IMR-90 (cell line): ENCODE measurements at regions not wholly inside any gene's neighbourhood (a gene's known extent, or its start where the extent isn't known, plus 50 kb on each side); places are given as distances from the start of the nearest gene placed in this dataset.

Experiments
- ATAC-seq: fragments of 200-7000 bp; cut with Tn5 transposase; 2 replicates; pipeline ENCODE4 v1.9.1; 2020; ENCODE audit warnings: low read depth, mild to moderate bottlenecking, moderate library complexity
- BruUV-seq: library from RNA; stranded (reverse); fragments of 400-500 nt; replicated peaks from 2 replicates; lab custom pipeline; 2021; lab: Mats Ljungman, UMichigan
- CTCF ChIA-PET: fragments of 300-600 bp; formaldehyde crosslinking; extraction: SDS; loops from one replicate; lab custom pipeline; 2021; ENCODE audit warnings: antibody characterized with exemption; lab: Yijun Ruan, JAX
- POLR2A ChIA-PET: fragments of 300-600 bp; sonication (Branson Sonifier 250); formaldehyde crosslinking; loops from one replicate; lab custom pipeline; 2022; ENCODE audit warnings: antibody characterized with exemption; ENCODE audit not compliant: unreplicated experiment; lab: Charles Lee
- DNase-seq: peaks from one replicate; pipeline ENCODE4 v3.0.0; 2013
- H2AFZ ChIP-seq: replicated peaks from 2 replicates; pipeline ENCODE3; 2013; ENCODE audit warnings: low read length, mild to moderate bottlenecking; ENCODE audit not compliant: poor library complexity
- H2AK5ac ChIP-seq: 2 replicates; pipeline ENCODE4 v1.6.1; 2013; ENCODE audit warnings: low read depth, low read length, inconsistent platforms
- H2AK9ac ChIP-seq: replicated peaks from 2 replicates; pipeline ENCODE3; 2013; ENCODE audit warnings: mild to moderate bottlenecking, low read depth, low read length, moderate library complexity; ENCODE audit not compliant: poor library complexity
- H2BK120ac ChIP-seq: 2 replicates; pipeline ENCODE4 v1.6.1; 2013; ENCODE audit warnings: low read depth, low read length, inconsistent platforms
- H2BK15ac ChIP-seq: 3 replicates; pipeline ENCODE4 v1.6.1; 2013; ENCODE audit warnings: low read depth, low read length, inconsistent platforms
- H2BK20ac ChIP-seq: 2 replicates; pipeline ENCODE4 v1.6.1; 2013; ENCODE audit warnings: low read depth, mild to moderate bottlenecking, inconsistent platforms, low read length, moderate library complexity
- H2BK5ac ChIP-seq: 2 replicates; pipeline ENCODE4 v1.6.1; 2013; ENCODE audit warnings: mild to moderate bottlenecking, low read depth, low read length, inconsistent platforms; ENCODE audit not compliant: poor library complexity, severe bottlenecking
- H3K14ac ChIP-seq: replicated peaks from 2 replicates; pipeline ENCODE4 v1.6.1; 2013; ENCODE audit warnings: low read depth, low read length, inconsistent platforms
- H3K18ac ChIP-seq: 2 replicates; pipeline ENCODE4 v1.6.1; 2013; ENCODE audit warnings: low read depth, low read length, control low read depth
- H3K23ac ChIP-seq: 2 replicates; pipeline ENCODE4 v1.6.1; 2013; ENCODE audit warnings: low read depth, low read length, inconsistent platforms
- H3K27ac ChIP-seq: 2 replicates; pipeline ENCODE4 v1.5.1; 2013; ENCODE audit warnings: mild to moderate bottlenecking, control low read depth, low read length; ENCODE audit not compliant: insufficient read depth
- H3K27me3 ChIP-seq: 2 replicates; pipeline ENCODE4 v1.6.1; 2013; ENCODE audit warnings: low read length; ENCODE audit not compliant: control insufficient read depth, insufficient read depth
- H3K36me3 ChIP-seq: 2 replicates; pipeline ENCODE4 v1.6.1; 2013; ENCODE audit warnings: low read length, mixed read lengths; ENCODE audit not compliant: control insufficient read depth, insufficient read depth
- H3K4ac ChIP-seq: 2 replicates; pipeline ENCODE4 v1.6.1; 2013; ENCODE audit warnings: low read depth, low read length, inconsistent platforms
- H3K4me1 ChIP-seq: 2 replicates; pipeline ENCODE4 v1.6.1; 2013; ENCODE audit warnings: low read length, mixed read lengths; ENCODE audit not compliant: control insufficient read depth, insufficient read depth
- H3K4me2 ChIP-seq: 2 replicates; pipeline ENCODE4 v1.6.1; 2013; ENCODE audit warnings: low read depth, mild to moderate bottlenecking, control low read depth, low read length, moderate library complexity
- H3K4me3 ChIP-seq: 2 replicates; pipeline ENCODE4 v1.5.1; 2013; ENCODE audit warnings: low read depth, mild to moderate bottlenecking, control low read depth, low read length, moderate library complexity; ENCODE audit not compliant: insufficient read depth
- H3K56ac ChIP-seq: 2 replicates; pipeline ENCODE4 v1.6.1; 2013; ENCODE audit warnings: low read length, inconsistent platforms; ENCODE audit not compliant: insufficient read depth; ENCODE audit errors: extremely low read depth
- H3K79me1 ChIP-seq, 2 experiments: 2 replicates each; pipeline ENCODE4 v1.6.1; 2013; ENCODE audit warnings: low read length in 2 of 2, inconsistent platforms in 1 of 2, low read depth in 1 of 2
- H3K9ac ChIP-seq: 2 replicates; pipeline ENCODE4 v1.6.1; 2013; ENCODE audit warnings: low read depth, low read length, control low read depth
- H3K9me1 ChIP-seq: 2 replicates; pipeline ENCODE4 v1.6.1; 2013; ENCODE audit warnings: low read length, inconsistent platforms; ENCODE audit not compliant: insufficient read depth
- H3K9me3 ChIP-seq: 2 replicates; pipeline ENCODE4 v1.6.1; 2013; ENCODE audit warnings: low read length; ENCODE audit not compliant: control insufficient read depth, insufficient read depth
- H4K20me1 ChIP-seq: 2 replicates; pipeline ENCODE4 v1.6.1; 2013; ENCODE audit warnings: low read length, inconsistent platforms; ENCODE audit not compliant: insufficient read depth
- H4K5ac ChIP-seq: 2 replicates; pipeline ENCODE4 v1.6.1; 2013; ENCODE audit warnings: mild to moderate bottlenecking, low read depth, low read length, control low read depth
- H4K8ac ChIP-seq, 2 experiments: 2 replicates each; pipeline ENCODE4 v1.6.1; 2013; ENCODE audit warnings: low read depth in 2 of 2, low read length in 2 of 2, control low read depth in 1 of 2, inconsistent platforms in 1 of 2
- H4K91ac ChIP-seq: 2 replicates; pipeline ENCODE4 v1.6.1; 2013; ENCODE audit warnings: low read depth, low read length, inconsistent platforms; ENCODE audit not compliant: insufficient read depth
- BHLHE40 ChIP-seq: fragments of 150-350 bp; IDR thresholded peaks from 2 replicates; pipeline ENCODE4 v1.6.1; 2016; ENCODE audit warnings: mild to moderate bottlenecking, low read depth, low read length
- CEBPB ChIP-seq: IDR thresholded peaks from 2 replicates; pipeline ENCODE4 v1.6.1; 2012; ENCODE audit warnings: low read depth, low read length, improper control_type of control experiment
- CHD1 ChIP-seq: IDR thresholded peaks from 2 replicates; pipeline ENCODE4 v1.6.1; 2012; ENCODE audit warnings: low read depth, low read length, improper control_type of control experiment
- MAFK ChIP-seq: IDR thresholded peaks from 2 replicates; pipeline ENCODE4 v1.6.1; 2012; ENCODE audit warnings: low read depth, low read length, improper control_type of control experiment
- POLR2A ChIP-seq: IDR thresholded peaks from 2 replicates; pipeline ENCODE4 v1.6.1; 2012; ENCODE audit warnings: mild to moderate bottlenecking, low read depth, low read length
- RCOR1 ChIP-seq: IDR thresholded peaks from 2 replicates; pipeline ENCODE4 v1.6.1; 2012; ENCODE audit warnings: mild to moderate bottlenecking, low read length, improper control_type of control experiment; ENCODE audit not compliant: insufficient replicate concordance
- RFX5 ChIP-seq: IDR thresholded peaks from 2 replicates; pipeline ENCODE4 v1.8.0; 2012; ENCODE audit warnings: low read depth, mild to moderate bottlenecking, low read length, moderate library complexity
- USF2 ChIP-seq: fragments of 150-350 bp; IDR thresholded peaks from 2 replicates; pipeline ENCODE4 v1.6.1; 2017; ENCODE audit warnings: mild to moderate bottlenecking, antibody characterized with exemption, low read length, low read depth
- WGBS, 2 experiments: methylation state at CpG; one replicate each; pipeline versions ENCODE4 v1.1.5 to v1.1.7; 2013; ENCODE audit warnings: missing lambda C conversion rate in 2 of 2; ENCODE audit not compliant: insufficient read length in 1 of 2; ENCODE audit errors: extremely low coverage in 2 of 2; 5-methylcytosine and 5-hydroxymethylcytosine counted together
- dilution Hi-C: fragments of 300-500 bp; cut with HindIII; formaldehyde crosslinking; loops from one replicate; pipeline ENCODE4 v1.14.3; 2018; ENCODE audit warnings: low sequenced_read_pairs; ENCODE audit not compliant: unreplicated experiment
- in situ Hi-C: fragments of 300-500 bp; cut with MboI; formaldehyde crosslinking; loops from 3 replicates; pipeline ENCODE4 v1.14.3; 2019; ENCODE audit warnings: low sequenced_read_pairs, inconsistent platforms, mixed read lengths
- intact Hi-C: fragments of 100-400 bp; cut with micrococcal nuclease; formaldehyde crosslinking; loops from 2 replicates; pipeline ENCODE4 v1.10.0; 2022
- TF ChIP-seq, protein P1 (sequence below): conservative IDR thresholded peaks from 2 replicates; pipeline ENCODE4 v1.5.1; 2012; ENCODE audit warnings: mild to moderate bottlenecking, low read depth, low read length, improper control_type of control experiment

GRCh38 chr11:16669799-16670415 is 68.5 kb upstream of the C11orf58 start:
- Histone ChIP-seq H2AFZ (no peak overlapping the region), H2AK5ac (no peak overlapping the region), H3K23ac (no peak overlapping the region), H3K36me3 (no peaks in the 10 kb centered on the region), H3K56ac (no peak overlapping the region), H3K14ac (no peak overlapping the region), H3K79me1 (no peaks in the 10 kb centered on the region), H2BK15ac (no peak overlapping the region), H2BK5ac (no peak overlapping the region), H4K8ac (no peak overlapping the region), H3K27me3 (no peaks in the 10 kb centered on the region), H3K9me1 (no peaks in the 10 kb centered on the region), H3K4ac (no peak overlapping the region), H2BK120ac (no peak overlapping the region), H3K27ac (no peak overlapping the region), H2BK20ac (no peak overlapping the region), H2AK9ac (no peak overlapping the region), H3K9ac (no peak overlapping the region), H4K91ac (no peak overlapping the region), H4K20me1 (no peaks in the 10 kb centered on the region), H3K9me3 (no peaks in the 10 kb centered on the region), H3K18ac (no peak overlapping the region), H3K4me2 (no peak overlapping the region), H3K4me1 (no peaks in the 10 kb centered on the region), H3K4me3 (no peak overlapping the region), H4K5ac (no peak overlapping the region)
- ChIA-PET POLR2A (no interaction called here), CTCF (interaction anchor here (0.6 kb wide), 2 partner anchors 104 to 616 kb away, joined by 3 to 6 read pairs; no protein-coding TSS in a partner anchor)
- no CpG with 5 or more reads among the region's 2 CpGs for WGBS, 2 experiments
- ATAC-seq: peak; percentile 35; the same call in 1 of the 2 replicates
- dilution Hi-C loops (no loop called here), intact Hi-C loops (no loop called here), in situ Hi-C loops (no loop called here)
- peak; percentile 25 for DNase-seq
- no peak for TF ChIP-seq CEBPB
- no peak for TF ChIP-seq POLR2A
- TF ChIP-seq, protein P1, sequence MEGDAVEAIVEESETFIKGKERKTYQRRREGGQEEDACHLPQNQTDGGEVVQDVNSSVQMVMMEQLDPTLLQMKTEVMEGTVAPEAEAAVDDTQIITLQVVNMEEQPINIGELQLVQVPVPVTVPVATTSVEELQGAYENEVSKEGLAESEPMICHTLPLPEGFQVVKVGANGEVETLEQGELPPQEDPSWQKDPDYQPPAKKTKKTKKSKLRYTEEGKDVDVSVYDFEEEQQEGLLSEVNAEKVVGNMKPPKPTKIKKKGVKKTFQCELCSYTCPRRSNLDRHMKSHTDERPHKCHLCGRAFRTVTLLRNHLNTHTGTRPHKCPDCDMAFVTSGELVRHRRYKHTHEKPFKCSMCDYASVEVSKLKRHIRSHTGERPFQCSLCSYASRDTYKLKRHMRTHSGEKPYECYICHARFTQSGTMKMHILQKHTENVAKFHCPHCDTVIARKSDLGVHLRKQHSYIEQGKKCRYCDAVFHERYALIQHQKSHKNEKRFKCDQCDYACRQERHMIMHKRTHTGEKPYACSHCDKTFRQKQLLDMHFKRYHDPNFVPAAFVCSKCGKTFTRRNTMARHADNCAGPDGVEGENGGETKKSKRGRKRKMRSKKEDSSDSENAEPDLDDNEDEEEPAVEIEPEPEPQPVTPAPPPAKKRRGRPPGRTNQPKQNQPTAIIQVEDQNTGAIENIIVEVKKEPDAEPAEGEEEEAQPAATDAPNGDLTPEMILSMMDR: no peak
- no peak for TF ChIP-seq USF2
- no peak for TF ChIP-seq RFX5
- TF ChIP-seq CHD1: no peak
- no peak for TF ChIP-seq MAFK
- TF ChIP-seq RCOR1: no peak
- TF ChIP-seq BHLHE40: no peak
- BruUV-seq: no TSS peak
